ENCODE measurements at regions not wholly inside any gene's neighbourhood (a gene's known extent, or its start where the extent isn't known, plus 50 kb on each side); places are given as distances from the start of the nearest gene placed in this dataset.

DNA sequence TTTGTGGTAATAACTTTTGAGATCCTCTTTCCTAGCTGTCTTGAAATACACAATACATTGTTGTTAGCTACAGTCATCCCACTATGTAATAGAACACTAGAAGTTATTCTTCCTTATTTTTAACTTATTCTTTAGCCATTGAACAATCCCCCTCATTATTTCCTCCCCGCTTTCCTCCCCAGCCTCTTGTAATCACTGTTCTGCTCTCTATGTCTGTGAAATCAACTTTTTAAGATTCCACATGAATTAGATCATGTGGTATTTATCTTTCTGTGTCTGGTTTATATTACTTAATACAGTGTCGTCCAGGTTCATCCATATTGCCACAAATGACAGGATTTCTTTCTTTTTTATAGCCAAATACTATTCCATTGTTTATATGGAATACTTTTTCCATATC lies 72.9 kb downstream of the SLC10A2 start:
- no peak for DNase-seq

DNA sequence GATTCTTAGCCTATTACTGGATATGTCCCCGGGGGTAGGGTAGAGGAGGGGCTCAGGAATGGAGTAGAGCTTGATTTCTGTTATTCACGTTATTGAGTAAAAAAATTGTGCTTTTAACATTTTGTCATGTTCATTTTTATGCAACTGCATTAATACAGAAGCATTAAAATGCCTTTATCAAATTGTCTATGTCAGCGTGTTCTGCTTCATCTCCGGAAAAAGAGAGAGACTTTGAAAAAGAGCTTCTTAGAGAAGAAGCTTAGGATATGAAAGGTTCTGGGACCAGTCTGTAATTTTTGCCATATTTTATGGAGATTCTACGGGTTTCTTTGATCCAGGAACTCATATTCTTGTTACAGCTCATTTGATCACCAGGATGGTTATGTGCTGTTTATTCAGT lies 82.0 kb downstream of the SLC10A2 start:
- DNase-seq = no peak

DNA sequence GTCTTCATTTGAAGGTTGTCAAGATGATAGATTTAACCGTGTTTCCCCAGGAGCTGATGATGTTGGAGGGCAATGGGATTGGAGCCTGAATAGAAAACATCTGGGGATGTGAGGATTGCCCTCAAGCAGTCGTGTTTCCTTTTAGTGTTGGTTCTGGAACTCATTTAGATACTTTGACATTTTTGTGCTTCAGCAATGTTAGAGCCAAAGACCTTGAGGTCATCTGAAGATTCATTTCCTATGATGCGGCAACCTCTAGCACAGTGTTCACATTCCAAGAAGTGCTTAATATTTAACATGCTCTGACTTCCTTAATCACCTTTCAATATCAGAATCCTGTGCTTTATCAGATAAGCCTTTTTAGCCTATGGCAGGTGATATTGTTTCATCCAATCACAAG lies 82.7 kb downstream of the SLC10A2 start:
- DNase-seq = peak; percentile 22

DNA sequence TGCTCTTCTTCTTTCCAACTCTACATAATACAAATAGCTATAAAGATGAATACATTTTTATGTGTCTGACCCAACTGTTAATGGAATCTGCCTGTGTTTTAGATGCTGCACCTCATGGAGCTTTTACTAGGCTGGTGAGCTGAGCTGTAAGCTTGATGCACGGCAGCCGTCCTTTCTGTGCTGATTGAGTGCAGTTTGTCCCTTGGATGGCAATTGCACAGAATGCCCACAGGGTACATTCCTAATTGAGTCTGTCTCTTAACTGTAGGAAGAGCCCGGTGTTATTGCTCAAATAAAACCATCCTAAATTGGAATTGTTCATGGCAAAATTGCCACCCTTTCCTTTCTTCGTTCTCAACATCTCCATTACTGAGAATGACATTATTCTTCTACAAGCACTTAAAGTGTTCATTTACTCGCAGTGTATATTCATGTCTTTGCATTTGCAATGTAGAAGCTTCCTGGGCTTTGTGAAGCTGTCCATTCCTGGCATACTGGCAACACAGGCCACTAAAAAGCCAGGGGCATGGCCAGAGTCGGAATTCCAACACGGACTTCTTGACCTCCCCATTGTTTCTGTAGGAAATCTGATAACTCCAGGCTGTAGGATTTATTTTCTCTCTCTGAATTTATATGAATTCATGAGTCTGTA lies 85.8 kb downstream of the SLC10A2 start:
- DNase-seq = no peak

DNA sequence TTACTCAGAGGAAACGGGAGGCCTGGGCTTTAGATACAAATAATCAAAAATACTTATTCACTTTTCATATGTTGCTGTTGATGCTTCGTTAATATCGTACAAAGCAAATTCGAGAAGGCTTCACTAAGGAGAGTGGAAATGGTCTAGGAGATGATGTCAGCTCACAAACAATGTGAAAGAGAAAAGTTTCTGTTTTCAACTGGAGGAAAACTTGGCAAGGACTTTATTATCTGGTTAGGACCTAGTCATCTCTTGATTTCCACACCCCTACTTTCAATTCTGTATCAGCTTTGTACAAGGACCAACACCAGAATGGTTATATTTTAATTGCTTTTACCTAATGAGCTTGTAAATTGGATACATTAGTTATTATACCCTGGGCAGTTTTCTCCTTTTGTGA lies 88.0 kb downstream of the SLC10A2 start:
- no peak for DNase-seq

DNA sequence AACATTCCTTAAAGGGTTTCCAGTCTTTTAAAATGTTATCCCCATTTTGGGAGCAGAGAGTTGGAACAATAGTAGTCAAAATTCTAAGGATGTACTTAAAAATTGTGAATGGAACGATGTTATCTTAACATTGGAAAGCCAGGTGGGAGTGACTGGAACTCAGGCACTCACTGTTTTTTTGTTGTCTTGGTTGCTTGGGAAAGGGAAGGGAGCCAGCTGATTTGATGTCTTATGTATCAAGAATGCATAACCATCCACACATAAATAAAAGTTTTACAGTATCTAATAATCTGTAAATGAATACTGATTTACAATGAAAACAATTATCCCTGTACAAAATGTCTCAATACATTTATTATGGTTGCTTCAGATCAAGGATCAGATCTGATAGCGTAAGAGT lies 88.7 kb downstream of the SLC10A2 start:
- DNase-seq = no peak

DNA sequence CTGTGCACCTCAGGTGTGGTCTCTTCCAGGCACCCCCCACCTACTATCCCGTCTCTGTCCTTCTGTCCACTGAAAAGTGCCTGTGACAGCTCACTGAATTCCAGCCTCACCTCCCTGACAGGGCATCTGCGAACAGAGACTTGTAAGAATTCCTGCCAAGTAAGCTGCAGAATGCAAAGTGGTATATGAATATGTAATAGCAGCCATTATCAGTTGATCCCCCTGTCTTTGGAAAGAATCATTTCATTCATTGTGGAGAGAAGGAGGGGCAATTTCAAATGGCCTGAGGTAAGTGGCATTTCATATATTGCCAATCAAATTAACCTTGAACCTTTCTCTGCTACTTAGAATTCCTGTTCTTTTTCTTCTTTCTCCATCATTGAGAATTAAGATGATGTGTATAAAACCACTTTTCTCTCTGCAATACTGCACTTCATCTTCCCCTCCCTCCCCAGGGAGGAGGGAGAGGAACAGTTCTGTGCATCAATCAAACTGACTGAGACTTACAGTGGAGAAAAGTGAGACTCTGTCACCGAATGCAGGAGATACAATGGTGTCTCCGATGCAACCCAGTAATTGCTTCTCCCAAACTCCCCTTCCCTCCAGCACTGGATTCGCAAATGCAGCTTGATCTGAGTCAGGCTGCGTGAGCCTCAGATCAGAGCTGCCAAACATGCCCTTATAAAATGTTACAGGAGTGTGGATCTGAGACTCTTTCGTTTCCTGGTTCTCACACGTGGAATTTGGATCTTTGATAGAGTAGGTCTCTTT lies 91.7 kb downstream of the SLC10A2 start:
- no peak for DNase-seq

DNA sequence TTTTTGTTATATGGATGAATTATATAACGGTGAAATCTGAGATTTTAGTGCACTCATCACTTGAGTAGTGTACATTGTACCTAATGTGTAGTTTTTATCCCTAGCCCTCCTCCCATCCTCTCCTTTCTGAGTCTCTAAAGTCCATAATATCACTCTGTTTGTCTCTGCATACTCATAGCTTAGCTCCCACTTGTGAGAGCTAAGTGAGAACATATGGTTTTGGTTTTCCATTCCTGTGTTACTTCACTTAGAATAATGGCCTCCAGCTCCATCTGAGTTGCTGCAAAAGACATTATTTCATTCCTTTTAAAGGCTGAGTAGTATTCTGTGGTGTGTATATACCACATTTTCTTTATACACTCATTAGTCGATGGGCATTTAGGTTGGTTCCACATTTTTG lies 94.0 kb downstream of the SLC10A2 start:
- DNase-seq = no peak

DNA sequence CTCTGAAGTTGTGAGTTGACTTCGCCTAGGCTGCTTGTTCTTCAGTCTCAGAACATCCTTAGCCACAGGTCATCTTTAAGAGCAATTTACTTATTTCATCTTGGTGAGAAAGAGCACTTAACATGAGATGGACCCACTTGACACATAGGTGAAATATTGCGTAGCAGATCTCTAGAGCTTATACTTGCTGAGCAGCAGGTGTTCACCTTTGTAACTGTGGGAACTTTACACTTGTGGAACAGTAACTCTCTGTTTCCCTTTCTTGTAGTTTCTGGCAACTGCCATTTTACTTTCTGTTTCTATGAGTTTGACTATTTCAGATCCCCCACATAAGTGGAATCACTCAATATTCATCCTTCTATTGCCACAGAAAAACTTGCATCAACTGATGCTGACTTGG lies 95.7 kb downstream of the SLC10A2 start:
- no peak for DNase-seq

DNA sequence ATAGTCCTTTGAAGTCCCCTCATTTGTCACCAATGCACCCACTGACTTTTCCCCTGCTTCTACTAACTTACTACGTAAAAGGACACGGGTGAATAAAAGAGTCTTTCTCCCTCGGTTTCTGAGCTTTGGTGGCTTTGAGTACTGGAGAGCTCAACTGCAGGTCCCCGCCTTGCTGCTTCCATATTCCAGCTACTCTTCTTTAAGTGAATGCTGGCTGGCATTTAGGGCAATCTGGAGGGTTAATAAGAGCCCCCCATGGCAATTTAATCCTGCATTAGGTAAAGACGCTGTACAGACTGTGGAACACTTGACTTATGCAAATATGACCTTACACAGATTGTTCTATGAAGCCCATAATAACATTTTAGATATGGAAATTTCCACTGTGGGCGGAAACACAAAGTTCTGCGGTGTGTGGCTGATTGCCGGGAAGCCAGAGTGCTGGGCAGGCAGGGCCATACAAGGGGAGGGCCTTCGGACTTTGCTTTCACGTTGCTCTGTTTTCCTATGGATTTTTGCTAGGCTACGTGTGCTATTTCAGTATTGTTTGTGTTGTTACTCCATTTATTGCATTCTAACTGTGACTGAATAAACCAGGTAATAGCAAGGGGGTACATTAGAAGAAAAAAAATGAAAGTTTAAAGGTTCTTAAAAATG lies 97.5 kb downstream of the SLC10A2 start:
- no peak for DNase-seq

DNA sequence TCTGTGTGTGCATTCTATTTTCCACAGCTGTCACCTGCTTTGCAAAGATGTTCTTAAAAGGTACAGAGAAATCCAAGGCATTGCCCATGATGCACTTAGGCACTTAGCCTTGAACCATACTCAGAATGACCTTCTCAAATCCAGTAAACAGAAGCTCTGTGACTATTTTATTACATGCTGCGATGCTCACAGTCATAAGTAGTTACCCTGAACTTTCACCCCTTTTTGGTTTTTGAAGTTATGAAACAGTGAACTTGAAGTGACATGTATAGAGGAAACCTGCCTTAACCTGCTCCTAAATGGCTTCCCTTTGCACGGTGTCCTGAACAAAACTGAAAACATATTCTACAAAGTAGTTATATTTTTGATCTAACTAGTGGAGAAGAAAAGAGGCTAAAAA lies 100.4 kb downstream of the SLC10A2 start:
- no peak for DNase-seq

DNA sequence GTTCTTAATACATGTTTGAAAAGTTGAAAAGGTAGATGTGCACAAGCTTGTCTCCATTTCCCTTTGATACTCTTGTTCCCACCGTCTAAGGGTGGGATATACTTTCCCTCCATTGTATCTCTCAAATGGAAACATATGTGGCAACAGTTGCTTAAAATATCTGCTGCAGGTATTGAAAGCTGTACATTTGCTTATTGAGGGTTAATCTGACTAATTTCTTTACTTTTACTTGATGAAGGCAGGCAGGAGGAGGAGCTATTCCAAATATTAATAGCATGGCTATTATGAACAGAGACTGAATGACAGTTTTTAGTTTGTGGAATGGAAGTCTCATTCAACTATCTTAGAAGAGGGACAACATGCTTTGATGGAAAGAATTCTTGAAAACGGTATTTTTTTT lies 103.8 kb downstream of the SLC10A2 start:
- no peak for DNase-seq

DNA sequence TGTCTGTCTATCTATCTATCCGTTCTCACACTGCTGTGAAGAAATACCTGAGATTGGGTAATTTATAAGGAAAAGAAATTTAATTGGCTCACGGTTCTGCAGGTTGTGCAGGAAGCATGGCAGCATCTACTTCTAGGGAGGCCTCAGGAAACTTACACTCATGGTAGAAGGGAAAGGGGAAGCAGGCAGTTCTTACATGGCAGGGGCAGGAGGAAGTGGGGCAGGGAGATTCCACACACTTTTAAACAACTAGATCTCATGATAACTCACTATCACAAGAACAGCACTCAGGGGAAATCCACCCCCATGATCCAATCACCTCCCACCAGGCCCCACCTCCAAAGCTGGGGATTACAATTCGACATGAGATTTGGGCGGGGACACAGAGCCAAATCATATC lies 105.3 kb downstream of the SLC10A2 start:
- DNase-seq = no peak

DNA sequence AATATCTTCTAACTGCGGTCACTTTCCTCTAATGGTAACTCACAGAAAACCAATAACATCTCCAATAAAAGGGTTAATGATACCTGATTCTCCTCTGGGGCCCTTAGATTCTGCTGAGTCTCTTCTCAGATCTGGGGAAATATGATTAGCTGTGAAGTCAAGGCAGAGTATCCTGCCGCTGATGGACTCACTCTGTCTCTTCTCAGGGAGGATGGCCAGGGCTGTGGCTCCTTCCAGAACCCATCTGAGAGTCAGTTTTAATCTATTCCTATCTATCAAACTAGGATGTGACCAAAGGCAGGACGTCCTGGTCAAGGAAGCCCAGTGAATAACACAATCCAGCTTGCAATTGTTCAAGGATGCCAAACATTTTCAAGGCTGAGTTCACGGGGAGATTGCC lies 109.8 kb downstream of the SLC10A2 start:
- no peak for DNase-seq

DNA sequence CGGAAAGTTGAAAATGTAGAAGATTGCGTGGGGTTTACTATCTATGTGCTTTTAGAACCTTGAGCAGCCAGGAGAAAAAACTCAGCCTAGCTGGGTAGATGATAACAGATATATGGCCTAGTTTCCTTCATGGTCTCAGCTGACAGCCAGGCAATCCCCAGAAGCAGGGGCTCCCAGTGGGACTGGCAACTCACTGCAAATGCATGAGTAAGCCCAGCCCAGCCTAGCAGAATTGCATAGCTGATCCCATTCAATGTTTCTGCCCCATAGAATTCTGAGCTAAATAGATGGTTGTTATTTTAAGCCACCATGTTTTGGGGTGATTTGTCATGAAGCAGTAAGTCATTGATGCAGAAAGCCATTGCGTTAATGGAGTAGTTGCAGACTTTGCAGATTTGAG lies 108.5 kb downstream of the ERCC5 start:
- no peak for DNase-seq

DNA sequence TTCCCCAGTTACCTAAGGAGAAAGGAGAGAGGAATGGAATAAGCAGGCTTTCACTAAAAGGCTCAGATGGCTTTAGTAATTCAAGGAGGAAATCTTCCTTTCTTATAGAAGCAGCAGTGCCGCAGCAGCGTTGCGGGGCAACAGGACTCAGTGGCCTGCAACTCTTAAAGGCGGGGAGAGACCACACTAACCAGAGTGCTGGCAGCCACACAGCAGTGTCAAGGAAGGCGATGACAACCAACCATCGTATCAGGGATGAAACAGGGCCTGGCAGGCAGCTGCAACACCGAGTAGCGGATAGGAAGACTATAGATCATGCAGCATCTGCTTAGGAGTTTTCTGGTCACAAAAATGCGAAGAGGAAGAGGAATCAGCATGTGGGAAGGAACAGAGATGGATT lies 106.0 kb downstream of the ERCC5 start:
- DNase-seq = no peak

DNA sequence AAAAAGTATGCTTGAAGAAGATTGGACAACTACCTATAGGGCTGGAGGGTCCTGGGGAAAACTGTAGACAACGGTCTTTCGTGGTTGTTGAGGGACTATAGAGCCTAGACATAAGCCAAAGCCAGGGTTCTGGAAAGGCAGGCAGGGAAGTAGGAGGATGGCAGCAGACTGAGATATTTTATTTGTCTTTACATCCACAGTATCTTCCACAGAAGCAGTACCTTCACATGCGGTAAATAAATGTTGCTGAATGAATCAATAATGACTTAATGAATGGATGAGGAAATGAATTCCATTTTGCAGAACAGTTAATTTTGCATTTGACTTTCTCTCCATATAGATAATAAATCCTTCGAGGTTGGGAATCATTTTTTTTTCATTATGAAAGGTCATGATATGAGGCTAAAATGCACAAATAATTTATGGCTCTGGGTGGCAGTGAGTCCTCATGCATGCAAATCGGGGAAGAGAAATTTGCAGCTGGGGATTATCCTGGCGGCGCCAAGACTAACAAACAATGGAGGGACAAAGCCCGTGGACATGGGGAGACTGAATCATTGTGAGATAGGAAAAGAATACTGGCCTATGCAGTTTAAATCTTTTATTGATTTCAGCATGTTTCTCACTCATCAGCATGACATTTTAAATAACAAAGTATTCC lies 102.0 kb downstream of the ERCC5 start:
- DNase-seq = no peak

DNA sequence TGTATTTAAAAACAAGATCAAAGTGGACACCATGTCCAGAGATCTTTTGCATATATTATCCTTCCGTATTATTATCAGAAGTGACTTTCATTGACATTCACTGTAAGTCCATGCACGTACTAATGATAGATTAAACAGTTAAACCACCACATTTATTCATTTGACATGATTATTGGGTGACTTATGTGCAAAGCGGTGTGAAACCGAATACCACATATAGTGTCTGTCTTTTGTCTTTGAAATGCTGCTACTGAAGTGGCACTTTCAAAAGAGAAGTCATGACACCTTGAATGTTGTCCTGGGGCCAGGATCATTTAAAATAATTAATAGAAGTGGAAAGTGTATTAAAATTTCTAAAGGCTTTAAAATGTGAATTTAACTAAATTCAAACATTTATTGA lies 100.1 kb downstream of the ERCC5 start:
- no peak for DNase-seq

DNA sequence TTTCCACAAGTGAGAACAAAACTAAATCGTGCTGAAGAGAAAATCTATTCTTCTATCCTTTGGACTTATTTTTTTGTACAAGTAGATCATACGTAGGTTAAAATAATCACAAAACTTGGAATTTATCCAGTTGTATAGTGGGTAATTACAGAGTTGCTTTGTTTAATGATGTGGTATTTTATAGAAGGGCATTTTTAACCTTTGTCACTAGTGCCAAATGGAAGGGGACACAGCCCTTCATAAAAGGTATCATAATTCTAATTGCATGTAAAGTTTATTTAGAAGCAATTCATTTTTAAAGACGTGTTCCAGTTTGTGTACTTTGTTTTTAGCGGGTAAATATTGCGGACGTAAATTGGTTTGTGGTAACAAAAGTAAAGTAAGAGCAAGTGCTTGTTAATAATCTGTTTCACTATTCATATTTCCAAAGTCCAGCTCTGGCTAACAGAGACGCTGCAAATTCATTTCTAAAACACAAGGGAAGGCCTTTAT lies 99.5 kb downstream of the ERCC5 start:
- DNase-seq = no peak

DNA sequence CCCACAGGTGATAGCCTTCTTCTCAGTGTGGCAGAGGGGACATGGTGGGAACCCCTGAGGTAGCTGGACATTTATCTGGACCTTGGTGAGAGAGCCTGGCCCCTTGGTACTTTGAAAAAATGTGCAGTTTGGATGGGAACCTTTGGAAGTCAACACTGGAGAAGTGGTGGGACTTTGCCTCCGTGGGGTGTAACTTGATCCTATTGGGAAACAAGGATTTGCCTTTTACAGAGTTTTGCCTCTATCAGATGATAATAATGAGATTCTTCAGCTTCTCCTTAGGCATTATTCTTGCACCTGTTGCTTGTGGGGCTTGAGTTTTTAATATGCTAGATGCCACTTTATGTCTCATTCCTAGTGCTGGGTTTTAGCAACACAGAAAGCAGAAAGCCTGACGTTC lies 99.0 kb downstream of the ERCC5 start:
- no peak for DNase-seq

DNA sequence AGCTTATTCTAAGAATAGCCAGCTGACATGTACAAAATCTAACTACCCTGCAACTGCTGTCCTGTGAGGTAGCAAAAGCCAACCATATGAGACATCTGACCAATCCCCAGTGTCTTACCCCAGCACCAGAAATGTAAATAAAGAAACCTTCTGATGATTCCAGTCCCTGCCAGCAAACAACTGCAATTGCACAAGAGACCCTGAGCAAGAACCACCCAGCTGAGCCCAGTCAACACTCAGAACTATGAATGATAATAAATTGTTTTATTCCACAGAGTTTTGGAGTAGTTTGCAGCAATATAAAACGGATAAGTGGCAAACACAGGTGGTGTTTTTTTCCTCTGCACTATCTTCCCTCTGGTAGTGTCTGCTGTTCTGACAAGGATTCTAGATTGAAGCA lies 94.9 kb downstream of the ERCC5 start:
- no peak for DNase-seq

DNA sequence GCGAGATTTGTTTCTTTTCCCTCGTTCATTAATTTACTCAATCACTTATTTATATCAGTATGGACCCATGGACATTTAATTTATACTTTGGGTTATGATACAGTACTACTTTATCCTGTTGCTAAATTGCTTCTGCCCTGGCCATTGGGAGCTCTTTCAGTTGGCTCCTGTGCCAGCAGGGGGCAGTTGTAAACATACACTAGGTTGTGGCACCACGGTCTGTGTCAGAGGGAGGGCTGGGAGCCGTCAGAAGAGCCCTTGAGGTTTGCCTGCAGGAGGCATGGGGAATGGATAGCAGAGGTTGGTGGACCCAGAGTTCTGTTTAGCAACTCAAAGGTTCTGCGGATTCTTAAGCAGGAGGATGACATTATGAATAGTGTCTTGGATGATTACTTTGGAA lies 94.3 kb downstream of the ERCC5 start:
- DNase-seq = no peak

DNA sequence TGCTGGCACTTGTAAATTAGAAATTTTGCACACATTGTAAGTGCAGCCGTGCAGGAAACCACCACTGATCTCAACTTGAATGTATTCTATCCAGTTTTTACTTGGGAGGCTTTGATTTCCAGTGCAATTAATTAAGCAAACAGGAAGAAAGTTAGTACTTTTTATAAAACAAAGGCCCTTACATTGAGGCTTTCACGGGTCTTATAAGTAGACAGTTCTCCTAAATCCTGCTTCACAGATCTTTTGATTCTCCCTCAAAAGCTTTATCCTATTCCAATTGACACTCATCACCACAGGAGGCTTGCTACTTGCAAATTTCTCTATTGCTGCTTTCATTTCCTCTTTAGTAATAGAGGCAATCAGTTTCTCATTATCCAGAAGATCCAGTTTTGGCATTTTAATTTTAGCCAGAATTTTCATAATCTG lies 90.1 kb downstream of the ERCC5 start:
- no peak for DNase-seq
